IgD-negative memory B cell (primary cell): ENCODE measurements at regions not wholly inside any gene's neighbourhood (a gene's known extent, or its start where the extent isn't known, plus 50 kb on each side); places are given as distances from the start of the nearest gene placed in this dataset.

Experiments used
- H3K27ac Mint-ChIP-seq, 3 donors: one replicate each; pipeline ENCODE4 v1.8.0; 2020 to 2022; ENCODE audit warnings: mild to moderate bottlenecking in 3 of 3, mixed read lengths in 3 of 3, moderate library complexity in 1 of 3
- H3K27me3 Mint-ChIP-seq: one replicate; pipeline ENCODE4 v1.8.0; 2021; ENCODE audit warnings: mixed read lengths
- H3K36me3 Mint-ChIP-seq: one replicate; pipeline ENCODE4 v1.8.0; 2020; ENCODE audit warnings: mild to moderate bottlenecking, mixed read lengths
- H3K4me1 Mint-ChIP-seq, 3 donors: one replicate each; pipeline ENCODE4 v1.8.0; 2020 to 2022; ENCODE audit warnings: mixed read lengths in 3 of 3, mild to moderate bottlenecking in 1 of 3
- H3K4me3 Mint-ChIP-seq, 4 donors: one replicate each; pipeline ENCODE4 v1.8.0; 2020 to 2022; ENCODE audit warnings: mild to moderate bottlenecking in 4 of 4, mixed read lengths in 4 of 4, moderate library complexity in 3 of 4
- H3K9me3 Mint-ChIP-seq, 3 donors: one replicate each; pipeline ENCODE4 v1.8.0; 2020 to 2021; ENCODE audit warnings: mixed read lengths in 3 of 3, mild to moderate bottlenecking in 1 of 3

DNA sequence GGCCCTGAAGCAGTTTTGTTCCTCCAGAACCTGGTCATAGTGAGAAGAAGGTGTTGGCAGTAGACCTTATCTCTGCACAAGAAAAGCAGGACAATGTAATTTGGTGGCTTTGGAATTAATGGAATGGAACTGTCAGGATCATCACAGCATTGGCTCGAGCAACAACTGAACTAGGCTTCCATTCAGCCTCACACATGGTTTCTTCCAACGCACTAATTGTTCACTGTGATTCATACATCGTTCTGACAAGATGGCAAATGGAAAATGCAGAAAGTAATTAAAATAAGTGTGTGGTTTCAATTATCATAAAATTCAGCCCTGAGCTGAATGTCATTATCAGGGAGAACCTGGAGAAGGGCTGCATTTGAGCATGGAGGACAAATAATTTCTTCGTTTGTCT lies 80.6 kb downstream of the MFSD1 start:
- H3K4me1 Mint-ChIP-seq, result no peaks in the 10 kb centered on the region
- no peak overlapping the region for H3K4me3 Mint-ChIP-seq
- H3K27ac Mint-ChIP-seq, result no peak overlapping the region
- H3K36me3 Mint-ChIP-seq, result peaks cover 2% of the 10 kb centered on the region
- H3K27me3 Mint-ChIP-seq, result peaks cover 2% of the 10 kb centered on the region
- peaks cover 0 to 9% (median 2%) of the 10 kb centered on the region in 3 donors for H3K9me3 Mint-ChIP-seq

DNA sequence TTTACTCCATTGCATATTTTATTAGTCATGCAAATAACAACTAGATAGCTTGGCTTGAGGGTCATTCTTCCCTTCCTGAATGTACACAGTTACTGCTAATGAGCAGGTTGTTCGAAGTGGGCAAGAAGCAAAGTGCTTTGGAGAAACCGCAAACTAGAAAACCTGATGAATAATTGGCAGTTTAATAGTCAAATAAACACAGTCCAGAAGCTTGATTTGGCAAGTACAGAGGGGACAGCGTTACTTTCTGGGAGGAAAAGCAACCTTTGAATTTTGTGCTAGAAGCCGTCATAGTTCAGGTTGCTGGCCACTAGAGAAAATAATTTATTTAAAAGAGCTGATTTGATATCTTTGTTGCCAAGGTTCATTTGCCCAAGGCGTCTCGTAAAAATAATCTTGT lies 94.9 kb downstream of the MFSD1 start:
- no peak overlapping the region for H3K4me3 Mint-ChIP-seq
- peaks cover 1% of the 10 kb centered on the region for H3K36me3 Mint-ChIP-seq
- peaks cover 2% of the 10 kb centered on the region for H3K27me3 Mint-ChIP-seq
- H3K27ac Mint-ChIP-seq, result no peak overlapping the region
- no peaks in the 10 kb centered on the region for H3K4me1 Mint-ChIP-seq
- no peaks in the 10 kb centered on the region for H3K9me3 Mint-ChIP-seq

DNA sequence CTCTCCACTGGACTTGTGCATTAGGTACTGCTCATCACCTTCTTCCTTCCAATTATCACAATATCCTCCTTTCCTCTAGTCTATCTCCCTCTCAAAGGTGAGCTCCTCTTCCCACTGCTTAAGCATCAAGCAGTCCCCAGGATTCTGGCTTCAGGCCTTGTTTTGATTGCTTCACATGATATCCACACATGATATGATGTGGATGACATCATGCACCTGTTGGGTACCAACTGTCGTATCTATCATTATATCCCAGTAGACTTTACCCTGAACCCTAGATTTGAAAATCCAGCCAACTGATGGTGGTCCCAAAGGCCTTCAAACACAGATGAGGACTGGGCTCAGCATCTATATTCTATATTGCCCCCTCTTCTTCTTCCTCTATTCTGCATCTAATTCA lies 104.9 kb downstream of the MFSD1 start:
- no peaks in the 10 kb centered on the region for H3K27me3 Mint-ChIP-seq
- H3K27ac Mint-ChIP-seq, result no peak overlapping the region
- no peaks in the 10 kb centered on the region for H3K4me1 Mint-ChIP-seq
- no peaks in the 10 kb centered on the region for H3K36me3 Mint-ChIP-seq
- H3K4me3 Mint-ChIP-seq, result no peak overlapping the region
- no peaks in the 10 kb centered on the region for H3K9me3 Mint-ChIP-seq

DNA sequence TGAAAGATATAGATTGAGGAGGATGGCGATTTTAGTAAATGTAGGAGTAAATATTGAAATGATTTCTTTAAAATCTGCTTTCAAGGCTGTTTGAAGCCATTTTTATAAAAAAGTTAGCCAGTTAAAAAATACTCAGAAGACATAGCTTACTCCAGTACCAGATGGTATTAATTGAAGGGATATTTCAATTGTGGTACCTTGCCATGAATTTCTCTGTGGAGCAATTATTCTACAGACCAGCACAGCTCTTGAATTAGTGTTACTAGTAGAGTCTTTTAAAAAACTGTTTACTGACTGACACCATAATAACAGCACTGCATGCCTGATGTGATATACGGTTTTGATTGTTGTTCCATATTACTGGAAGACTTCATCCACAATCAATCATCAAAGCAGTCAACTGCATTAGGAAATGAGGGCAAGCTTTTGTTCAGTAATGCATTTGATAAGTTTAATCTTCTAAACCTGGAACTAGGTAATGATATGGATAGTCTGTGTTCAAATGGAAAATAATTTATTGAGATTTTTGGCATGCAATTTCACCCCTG lies 106.4 kb downstream of the MFSD1 start:
- no peak overlapping the region for H3K4me3 Mint-ChIP-seq
- H3K27me3 Mint-ChIP-seq, result no peaks in the 10 kb centered on the region
- no peaks in the 10 kb centered on the region for H3K36me3 Mint-ChIP-seq
- H3K27ac Mint-ChIP-seq, result no peak overlapping the region
- no peaks in the 10 kb centered on the region for H3K9me3 Mint-ChIP-seq
- no peaks in the 10 kb centered on the region for H3K4me1 Mint-ChIP-seq

DNA sequence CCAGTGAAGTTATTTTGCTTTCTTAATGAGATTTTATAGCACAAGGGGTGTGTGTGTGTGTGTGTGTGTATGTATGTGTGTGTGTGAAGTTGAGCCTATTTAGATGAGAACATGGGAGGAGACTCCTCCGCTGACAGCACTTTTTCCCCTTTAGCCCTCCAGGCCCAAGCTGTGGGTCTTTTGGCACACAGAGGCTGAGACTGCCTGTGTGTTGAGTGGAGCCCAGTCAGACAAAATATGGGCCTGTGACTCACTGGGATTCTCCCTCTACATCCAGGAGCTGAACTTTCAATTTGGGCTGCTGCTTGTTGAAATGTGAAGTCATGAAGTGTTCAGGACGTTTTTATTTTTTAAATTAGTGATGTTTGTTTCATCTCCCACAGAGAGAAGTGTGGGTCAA lies 108.0 kb downstream of the MFSD1 start:
- Mint-ChIP-seq H3K36me3 (no peaks in the 10 kb centered on the region), H3K4me3 (no peak overlapping the region), H3K9me3 (no peaks in the 10 kb centered on the region), H3K4me1 (no peaks in the 10 kb centered on the region), H3K27ac (no peak overlapping the region), H3K27me3 (no peaks in the 10 kb centered on the region)

DNA sequence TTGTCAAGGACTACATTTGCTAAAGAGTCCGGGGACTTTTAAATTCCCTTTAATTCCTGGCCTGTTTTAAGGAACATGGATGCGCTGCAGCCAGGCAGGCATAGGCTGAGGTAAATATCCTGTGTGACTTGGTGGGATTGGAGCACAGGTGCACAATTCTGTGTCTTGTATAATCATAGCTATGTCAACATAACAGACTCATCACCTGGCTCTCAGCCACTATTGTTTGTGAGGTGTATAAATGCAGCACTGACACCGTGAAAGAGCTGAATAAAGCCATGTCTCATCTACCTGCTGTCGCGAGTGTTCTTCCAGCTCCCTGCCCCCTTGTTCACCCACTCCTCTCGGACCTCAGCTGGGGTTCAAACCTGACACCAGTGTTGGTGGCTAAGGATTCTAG lies 109.7 kb downstream of the MFSD1 start:
- no peaks in the 10 kb centered on the region for H3K9me3 Mint-ChIP-seq
- H3K36me3 Mint-ChIP-seq, result no peaks in the 10 kb centered on the region
- H3K4me1 Mint-ChIP-seq, result peaks cover 0 to 1% (median 0%) of the 10 kb centered on the region in 3 donors
- H3K4me3 Mint-ChIP-seq, result no peak overlapping the region
- no peak overlapping the region for H3K27ac Mint-ChIP-seq
- no peaks in the 10 kb centered on the region for H3K27me3 Mint-ChIP-seq

DNA sequence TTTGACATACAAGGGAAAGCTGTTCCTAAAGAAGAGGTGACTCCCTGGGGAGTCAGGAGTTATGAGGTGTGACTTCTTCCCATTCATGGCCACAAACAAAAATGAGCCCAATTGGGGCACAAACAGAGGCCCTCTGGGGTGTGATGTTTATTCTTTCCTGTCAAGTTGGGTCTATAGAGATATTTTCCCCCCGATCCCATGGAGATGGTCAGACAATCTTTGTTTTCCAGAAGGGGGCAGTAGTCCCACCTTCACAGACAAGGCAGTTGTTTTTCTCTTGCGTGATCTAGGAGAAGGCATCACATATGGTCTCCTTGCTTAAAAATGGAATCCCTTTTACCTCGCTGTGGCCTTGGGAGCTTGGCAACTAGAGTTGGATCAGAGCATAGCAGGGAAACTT lies 110.3 kb downstream of the MFSD1 start:
- no peak overlapping the region for H3K4me3 Mint-ChIP-seq
- peaks cover 0 to 1% (median 0%) of the 10 kb centered on the region in 3 donors for H3K4me1 Mint-ChIP-seq
- H3K27ac Mint-ChIP-seq, result no peak overlapping the region
- H3K9me3 Mint-ChIP-seq, result no peaks in the 10 kb centered on the region
- H3K36me3 Mint-ChIP-seq, result no peaks in the 10 kb centered on the region
- H3K27me3 Mint-ChIP-seq, result no peaks in the 10 kb centered on the region

DNA sequence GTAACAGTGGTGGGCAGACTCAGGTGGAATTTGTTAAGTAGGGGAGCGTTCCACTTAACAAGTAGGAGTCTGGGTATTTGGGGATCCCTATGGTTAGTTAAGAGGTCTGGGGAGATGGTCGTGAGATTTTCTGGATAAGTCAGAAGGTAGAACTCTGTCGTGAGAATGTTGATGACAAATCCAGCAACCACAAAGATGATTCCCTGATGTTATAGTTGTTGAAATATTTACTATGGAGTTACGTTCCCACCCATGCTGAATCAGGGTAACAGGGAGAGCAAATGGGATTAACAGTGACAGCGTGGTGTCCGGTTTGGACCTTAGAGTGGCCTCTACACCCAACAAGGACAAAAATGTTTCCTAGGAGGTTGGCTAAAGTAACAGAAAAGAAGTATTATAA lies 110.8 kb downstream of the MFSD1 start:
- Mint-ChIP-seq H3K36me3 (no peaks in the 10 kb centered on the region), H3K9me3 (no peaks in the 10 kb centered on the region), H3K4me3 (no peak overlapping the region), H3K27ac (no peak overlapping the region), H3K27me3 (no peaks in the 10 kb centered on the region), H3K4me1 (peaks cover 0 to 1% (median 0%) of the 10 kb centered on the region in 3 donors)

DNA sequence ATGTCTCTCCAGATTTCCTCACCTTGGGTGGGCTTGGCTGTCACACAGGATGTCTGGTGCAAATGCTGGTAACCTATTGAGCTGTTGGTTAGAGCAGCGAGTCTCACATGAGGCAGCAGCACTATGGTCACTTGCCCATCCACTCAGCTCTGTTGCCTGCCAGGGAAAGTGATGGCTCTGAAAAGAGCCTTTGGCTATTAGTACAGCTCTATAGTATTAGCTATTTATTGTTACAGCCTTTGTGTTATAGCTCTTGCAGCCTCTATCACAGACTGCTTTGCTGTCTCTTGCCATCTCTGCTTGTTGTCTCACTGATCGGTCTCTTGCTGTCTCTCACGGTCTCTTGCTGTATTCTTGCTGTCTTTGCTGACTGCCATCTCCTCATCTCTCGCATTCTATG lies 114.3 kb downstream of the MFSD1 start:
- Mint-ChIP-seq H3K27ac (no peak overlapping the region), H3K9me3 (no peaks in the 10 kb centered on the region), H3K4me1 (peaks cover 0 to 1% (median 0%) of the 10 kb centered on the region in 3 donors), H3K36me3 (no peaks in the 10 kb centered on the region), H3K4me3 (no peak overlapping the region), H3K27me3 (no peaks in the 10 kb centered on the region)

DNA sequence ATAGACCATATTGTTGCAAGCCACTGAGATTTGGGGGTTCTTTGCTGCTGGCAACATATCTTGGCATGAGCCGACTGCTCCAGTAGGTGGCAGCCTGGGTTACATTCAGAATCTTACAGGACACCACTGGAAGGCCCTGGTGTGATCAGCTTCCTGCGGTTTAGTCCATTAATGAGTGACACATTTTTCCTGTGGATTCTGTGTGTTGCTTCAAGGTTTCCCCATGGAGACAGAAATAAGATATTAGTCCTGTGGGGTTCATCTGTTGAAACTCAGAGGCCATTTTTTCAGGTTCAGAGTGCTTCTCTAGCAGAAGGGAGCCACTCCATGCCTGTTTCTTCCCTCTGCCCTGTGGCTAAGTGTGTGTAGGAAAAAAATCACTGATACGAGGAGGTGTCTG lies 116.2 kb downstream of the MFSD1 start:
- no peak overlapping the region for H3K27ac Mint-ChIP-seq
- H3K9me3 Mint-ChIP-seq, result no peaks in the 10 kb centered on the region
- H3K36me3 Mint-ChIP-seq, result no peaks in the 10 kb centered on the region

DNA sequence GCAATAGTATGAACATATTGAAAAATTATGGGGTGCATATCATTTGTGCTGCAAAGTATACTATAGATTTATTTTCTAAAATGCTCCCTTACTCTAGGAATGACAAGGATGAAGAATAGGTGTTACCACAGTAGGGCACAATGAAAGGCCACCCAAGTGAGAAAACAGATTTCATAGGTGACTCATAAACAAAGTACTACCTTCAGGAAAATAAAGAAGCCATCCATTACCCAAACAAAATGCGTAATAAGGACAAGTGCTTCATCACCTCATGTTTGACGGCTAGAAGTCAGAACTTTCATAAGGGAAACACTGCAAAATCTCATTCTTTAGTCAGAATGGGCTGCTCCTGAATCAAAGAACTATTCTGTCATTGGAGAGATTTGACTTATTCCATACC lies 116.6 kb downstream of the MFSD1 start:
- no peaks in the 10 kb centered on the region for H3K36me3 Mint-ChIP-seq
- no peak overlapping the region for H3K27ac Mint-ChIP-seq
- H3K4me1 Mint-ChIP-seq, result peaks cover 0 to 3% (median 0%) of the 10 kb centered on the region in 3 donors
- no peaks in the 10 kb centered on the region for H3K27me3 Mint-ChIP-seq
- no peaks in the 10 kb centered on the region for H3K9me3 Mint-ChIP-seq
- no peak overlapping the region for H3K4me3 Mint-ChIP-seq

More for the DNA sequence above, 116.2 kb downstream of the MFSD1 start:
- no peaks in the 10 kb centered on the region for H3K27me3 Mint-ChIP-seq
- peaks cover 0 to 3% (median 0%) of the 10 kb centered on the region in 3 donors for H3K4me1 Mint-ChIP-seq
- H3K4me3 Mint-ChIP-seq, result no peak overlapping the region

DNA sequence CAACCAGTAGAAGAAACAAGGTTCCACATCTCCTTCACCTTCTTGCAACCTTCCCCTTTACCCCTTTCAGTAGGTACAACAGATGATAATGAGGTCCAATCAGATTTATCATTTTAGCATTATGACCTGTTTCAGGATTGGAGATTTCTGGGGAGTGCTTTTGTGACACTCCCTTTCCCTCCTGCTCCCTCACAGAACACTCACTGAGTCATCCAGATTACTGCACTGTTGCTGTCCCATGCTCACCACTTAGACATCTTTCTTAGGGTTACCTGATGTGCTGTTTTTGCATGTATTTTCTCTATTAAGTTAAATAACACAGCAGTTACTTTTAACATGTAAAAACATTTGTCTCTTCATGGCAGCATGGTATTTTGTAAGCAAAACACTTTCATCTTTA lies 118.5 kb downstream of the MFSD1 start:
- H3K4me3 Mint-ChIP-seq, result no peak overlapping the region
- H3K27me3 Mint-ChIP-seq, result no peaks in the 10 kb centered on the region
- H3K27ac Mint-ChIP-seq, result no peak overlapping the region
- peaks cover 0 to 3% (median 0%) of the 10 kb centered on the region in 3 donors for H3K4me1 Mint-ChIP-seq
- no peaks in the 10 kb centered on the region for H3K9me3 Mint-ChIP-seq
- H3K36me3 Mint-ChIP-seq, result no peaks in the 10 kb centered on the region

DNA sequence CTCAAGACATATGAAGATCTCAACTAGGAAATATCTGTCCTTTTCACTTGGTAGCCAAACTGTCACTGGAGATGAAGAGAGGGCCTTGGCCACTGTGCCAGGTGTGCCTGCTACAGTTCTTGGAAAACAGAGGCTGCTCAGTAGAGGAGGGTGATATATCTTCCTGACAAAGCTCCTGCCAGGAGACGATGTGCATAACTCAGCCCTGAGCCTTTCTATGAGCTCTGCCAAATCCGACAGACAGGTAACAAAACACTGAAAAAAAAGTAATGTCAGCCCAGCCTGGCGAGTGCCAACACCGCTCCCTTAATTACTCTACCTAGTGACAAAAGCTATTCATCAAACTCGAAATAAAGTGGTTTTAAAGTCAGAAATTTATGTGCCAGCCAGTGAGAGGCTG lies 123.2 kb downstream of the MFSD1 start:
- no peak overlapping the region for H3K4me3 Mint-ChIP-seq
- no peaks in the 10 kb centered on the region for H3K27me3 Mint-ChIP-seq
- peaks cover 3% of the 10 kb centered on the region for H3K36me3 Mint-ChIP-seq
- H3K27ac Mint-ChIP-seq, result no peak overlapping the region
- no peaks in the 10 kb centered on the region for H3K9me3 Mint-ChIP-seq
- peaks cover 0 to 2% (median 0%) of the 10 kb centered on the region in 3 donors for H3K4me1 Mint-ChIP-seq

DNA sequence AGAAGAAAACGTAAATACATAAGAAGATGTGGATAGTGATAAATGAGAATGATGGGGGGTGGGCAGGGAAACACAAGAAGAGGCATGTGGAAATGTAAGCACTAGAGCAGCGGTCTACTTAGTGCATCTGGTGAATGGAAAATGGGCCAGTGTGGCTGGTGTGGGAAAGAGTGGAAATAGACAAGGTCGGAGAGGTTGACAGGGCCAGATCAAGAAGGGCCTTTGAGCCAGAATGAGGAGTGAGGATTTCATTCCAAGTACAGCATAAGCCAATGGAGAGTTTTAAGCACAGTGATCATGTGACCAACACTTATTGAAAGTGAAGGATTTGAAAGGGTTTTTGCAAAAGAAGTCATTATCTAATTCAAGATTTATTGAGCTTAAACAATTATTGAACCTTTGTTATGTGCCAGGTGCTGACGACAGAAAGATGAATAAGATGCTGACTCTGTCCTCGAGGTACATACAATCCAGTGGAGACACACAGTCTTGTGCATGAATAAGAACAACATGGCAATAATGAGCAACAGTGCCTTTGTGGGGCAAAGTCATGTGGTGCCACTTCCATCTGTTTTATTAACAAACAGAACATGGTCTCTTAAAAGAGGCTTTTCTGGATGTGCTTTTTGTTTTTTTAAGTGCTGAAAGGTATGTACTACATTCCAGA lies 124.1 kb downstream of the MFSD1 start:
- peaks cover 0 to 2% (median 0%) of the 10 kb centered on the region in 3 donors for H3K4me1 Mint-ChIP-seq
- H3K27ac Mint-ChIP-seq, result no peak overlapping the region
- H3K9me3 Mint-ChIP-seq, result no peaks in the 10 kb centered on the region
- H3K4me3 Mint-ChIP-seq, result no peak overlapping the region
- no peaks in the 10 kb centered on the region for H3K27me3 Mint-ChIP-seq
- H3K36me3 Mint-ChIP-seq, result peaks cover 3% of the 10 kb centered on the region

DNA sequence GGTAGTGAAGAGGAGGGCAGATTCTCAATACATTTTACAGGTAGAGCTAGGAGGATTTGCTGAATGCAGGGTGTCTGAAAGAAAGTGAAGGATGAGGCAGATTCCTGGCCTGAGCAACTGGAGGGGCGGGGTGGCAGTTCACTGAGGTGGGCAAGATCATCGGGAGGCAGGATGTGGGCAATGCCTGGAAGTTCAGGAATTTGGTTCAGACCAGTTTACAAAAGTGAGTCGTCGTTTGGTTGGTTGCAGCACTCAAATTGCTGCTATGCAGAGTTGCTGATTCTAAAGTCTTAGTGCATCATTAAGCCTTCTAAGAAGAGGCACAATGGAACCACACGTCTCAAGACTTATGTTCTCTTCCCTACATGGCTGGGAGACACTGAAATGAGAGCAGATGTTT lies 134.0 kb downstream of the MFSD1 start:
- Mint-ChIP-seq H3K4me1 (no peaks in the 10 kb centered on the region), H3K4me3 (no peak overlapping the region), H3K36me3 (no peaks in the 10 kb centered on the region), H3K27me3 (peaks cover 2% of the 10 kb centered on the region), H3K9me3 (peaks cover 0 to 9% (median 6%) of the 10 kb centered on the region in 3 donors), H3K27ac (no peak overlapping the region)

DNA sequence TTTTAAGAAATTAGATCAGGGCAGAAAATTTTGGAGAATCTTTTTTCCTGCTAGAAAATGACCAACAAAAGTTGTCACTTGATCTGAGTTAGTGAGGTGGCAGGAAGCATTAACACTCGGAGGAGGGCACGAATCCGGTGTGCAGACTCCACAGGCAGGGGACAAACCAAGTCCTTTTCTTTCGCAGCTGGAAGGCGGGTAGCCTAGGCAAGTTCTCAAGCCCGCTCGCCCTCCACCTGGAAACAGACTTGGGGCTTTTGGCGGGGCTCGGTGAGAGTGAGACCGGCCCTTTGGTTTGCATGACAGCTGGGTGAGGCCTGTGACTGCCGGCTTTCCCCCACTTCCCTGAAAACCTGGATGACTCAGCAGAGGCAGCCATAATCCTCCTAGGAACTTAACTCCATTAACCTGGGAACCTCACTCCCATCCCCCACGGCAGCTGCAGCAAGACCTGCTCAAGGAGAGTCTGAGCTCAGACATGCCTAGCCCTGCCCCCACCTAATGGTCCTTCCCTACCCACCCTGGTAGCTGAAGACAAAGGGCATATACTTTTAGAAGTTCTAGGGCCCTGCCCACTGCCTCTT lies 134.8 kb downstream of the MFSD1 start:
- no peaks in the 10 kb centered on the region for H3K36me3 Mint-ChIP-seq
- peaks cover 2% of the 10 kb centered on the region for H3K27me3 Mint-ChIP-seq
- H3K4me3 Mint-ChIP-seq, result no peak overlapping the region
- H3K9me3 Mint-ChIP-seq, result peaks cover 0 to 9% (median 6%) of the 10 kb centered on the region in 3 donors
- H3K4me1 Mint-ChIP-seq, result no peaks in the 10 kb centered on the region
- no peak overlapping the region for H3K27ac Mint-ChIP-seq
